CD14-positive monocyte (primary cell): ENCODE measurements at regions not wholly inside any gene's neighbourhood (a gene's known extent, or its start where the extent isn't known, plus 50 kb on each side); places are given as distances from the start of the nearest gene placed in this dataset.

Experiments used
- DNase-seq, 3 donors: peaks; one replicate each; pipeline ENCODE4 v3.0.0-alpha.2; 2011 to 2022
- H2AFZ ChIP-seq: 2 replicates; pipeline ENCODE4 v1.6.0; 2012; ENCODE audit warnings: mild to moderate bottlenecking, low read depth, low read length, inconsistent platforms; ENCODE audit not compliant: insufficient read depth, poor library complexity, severe bottlenecking
- H3K27ac ChIP-seq, 2 donors: 1 replicate in 1 of 2; 2 replicates in 1 of 2; pipeline ENCODE4 v1.5.1; 2012 to 2013; ENCODE audit warnings: low read length in 2 of 2, control low read depth in 1 of 2, inconsistent platforms in 1 of 2, low read depth in 1 of 2, mild to moderate bottlenecking in 1 of 2
- H3K27me3 ChIP-seq, 2 donors: one replicate each; pipeline versions ENCODE4 v1.6.0 to v1.6.1; 2011 to 2013; ENCODE audit warnings: low read length in 2 of 2; ENCODE audit not compliant: control insufficient read depth in 2 of 2, insufficient read depth in 2 of 2
- H3K36me3 ChIP-seq, 2 donors: replicated peaks in 1 of 2; 1 replicate in 1 of 2; 2 replicates in 1 of 2; pipeline versions ENCODE4 v1.5.1 to v1.6.1; 2012 to 2013; ENCODE audit warnings: low read length in 2 of 2, control low read depth in 1 of 2, inconsistent platforms in 1 of 2, mild to moderate bottlenecking in 1 of 2; ENCODE audit not compliant: insufficient read depth in 2 of 2, control insufficient read depth in 1 of 2
- H3K4me1 ChIP-seq, 2 donors: 1 replicate in 1 of 2; 2 replicates in 1 of 2; pipeline versions ENCODE4 v1.5.1 to v1.6.1; 2012 to 2013; ENCODE audit warnings: low read length in 2 of 2, control low read depth in 1 of 2, inconsistent platforms in 1 of 2, mild to moderate bottlenecking in 1 of 2, moderate library complexity in 1 of 2; ENCODE audit not compliant: insufficient read depth in 2 of 2, control insufficient read depth in 1 of 2
- H3K4me2 ChIP-seq: replicated peaks from 2 replicates; pipeline ENCODE3; 2012; ENCODE audit warnings: low read length, moderate library complexity, mild to moderate bottlenecking; ENCODE audit not compliant: poor library complexity, severe bottlenecking; ENCODE audit errors: extremely low read depth
- H3K4me3 ChIP-seq, 3 experiments: fragments of 200-600 bp in 1 of 3; sonication (generic) in 1 of 3; replicated peaks in 1 of 3; 1 replicate in 2 of 3; 2 replicates in 1 of 3; pipeline ENCODE4 v1.5.1; 2011 to 2013; ENCODE audit warnings: low read length in 3 of 3, mild to moderate bottlenecking in 3 of 3, control low read depth in 2 of 3, low read depth in 2 of 3, inconsistent platforms in 1 of 3, moderate library complexity in 1 of 3
- H3K79me2 ChIP-seq: 2 replicates; pipeline ENCODE4 v1.6.0; 2012; ENCODE audit warnings: mild to moderate bottlenecking, control low read depth, inconsistent platforms, low read length, moderate library complexity; ENCODE audit not compliant: insufficient read depth
- H3K9ac ChIP-seq: 2 replicates; pipeline ENCODE4 v1.6.0; 2017; ENCODE audit warnings: low read length, mild to moderate bottlenecking; ENCODE audit not compliant: insufficient read depth, poor library complexity, severe bottlenecking
- H3K9me3 ChIP-seq, 2 donors: replicated peaks in 1 of 2; 1 replicate in 1 of 2; 2 replicates in 1 of 2; pipeline versions ENCODE4 v1.5.1 to v1.6.1; 2012 to 2013; ENCODE audit warnings: low read length in 2 of 2, control low read depth in 1 of 2; ENCODE audit not compliant: control insufficient read depth in 1 of 2, insufficient read depth in 1 of 2
- H4K20me1 ChIP-seq: 2 replicates; pipeline ENCODE4 v1.6.0; 2012; ENCODE audit warnings: mild to moderate bottlenecking, low read length, control low read depth, moderate library complexity; ENCODE audit not compliant: insufficient read depth
- H3K27ac Mint-ChIP-seq, 7 donors: one replicate each; pipeline ENCODE4 v1.8.0; 2020; ENCODE audit warnings: mild to moderate bottlenecking in 7 of 7, mixed read lengths in 7 of 7, moderate library complexity in 6 of 7, inconsistent platforms in 2 of 7
- H3K27me3 Mint-ChIP-seq, 3 donors: one replicate each; pipeline ENCODE4 v1.8.0; 2021 to 2022; ENCODE audit warnings: low read depth in 3 of 3, mild to moderate bottlenecking in 3 of 3, mixed read lengths in 3 of 3, moderate library complexity in 3 of 3, inconsistent platforms in 1 of 3
- H3K36me3 Mint-ChIP-seq, 2 donors: one replicate each; pipeline ENCODE4 v1.8.0; 2020; ENCODE audit warnings: mixed read lengths in 2 of 2, inconsistent platforms in 1 of 2, mild to moderate bottlenecking in 1 of 2
- H3K4me1 Mint-ChIP-seq: one replicate; pipeline ENCODE4 v1.8.0; 2020; ENCODE audit warnings: mild to moderate bottlenecking, mixed read lengths
- H3K4me3 Mint-ChIP-seq, 2 donors: one replicate each; pipeline ENCODE4 v1.8.0; 2020; ENCODE audit warnings: mild to moderate bottlenecking in 2 of 2, mixed read lengths in 2 of 2, moderate library complexity in 1 of 2
- H3K9me3 Mint-ChIP-seq, 7 donors: one replicate each; pipeline ENCODE4 v1.8.0; 2020 to 2022; ENCODE audit warnings: mixed read lengths in 7 of 7, mild to moderate bottlenecking in 6 of 7, moderate library complexity in 6 of 7, inconsistent platforms in 2 of 7
- CTCF ChIP-seq: fragments of 200-600 bp; IDR thresholded peaks from one replicate; pipeline ENCODE4 v1.8.0; 2022; ENCODE audit warnings: antibody characterized with exemption, mild to moderate bottlenecking
- WGBS: methylation state at CpG from one replicate; pipeline ENCODE4 v1.1.5; 2013; ENCODE audit warnings: missing lambda C conversion rate; ENCODE audit not compliant: insufficient coverage; 5-methylcytosine and 5-hydroxymethylcytosine counted together
- intact Hi-C, 2 donors: fragments of 100-400 bp; cut with micrococcal nuclease; formaldehyde crosslinking; loops; one replicate each; pipeline versions ENCODE4 v1.15.0 to v1.15.1; 2023

DNA sequence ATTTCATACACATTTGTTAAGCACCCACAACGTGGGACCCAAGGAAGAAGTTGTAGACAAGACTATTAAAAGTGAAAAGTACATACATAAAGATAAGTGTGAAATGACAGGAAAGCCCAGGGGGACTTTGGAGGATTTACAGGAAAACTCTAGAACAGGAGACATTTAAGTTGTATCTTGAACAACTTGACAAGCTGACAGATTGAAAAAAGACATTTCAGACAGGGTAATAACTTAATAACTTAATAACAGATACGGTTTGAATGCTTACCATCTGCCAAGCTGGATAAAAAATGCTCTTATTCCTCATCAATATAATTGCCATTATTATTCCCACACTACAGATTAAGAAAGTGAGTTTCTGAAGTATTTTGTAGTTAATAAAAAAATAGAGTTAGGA, 229.7 kb upstream of the SYT10 start:
- no peak overlapping the region for H3K27ac ChIP-seq
- no CpG with 5 or more reads among the region's 2 CpGs for WGBS
- Mint-ChIP-seq H3K9me3 (peaks cover 0 to 5% (median 0%) of the 10 kb centered on the region in 7 donors), H3K4me3 (no peak overlapping the region), H3K27ac (no peak overlapping the region), H3K4me1 (no peaks in the 10 kb centered on the region), H3K27me3 (no peaks in the 10 kb centered on the region), H3K36me3 (no peaks in the 10 kb centered on the region)
- H3K9me3 ChIP-seq, result peaks cover 0 to 3% of the 10 kb centered on the region in 2 donors
- no peak overlapping the region for H2AFZ ChIP-seq
- intact Hi-C loops, result no loop called here
- no peaks in the 10 kb centered on the region for H3K36me3 ChIP-seq
- H3K4me2 ChIP-seq, result no peak overlapping the region
- no peak for DNase-seq
- H3K9ac ChIP-seq, result no peak overlapping the region
- H3K4me3 ChIP-seq, result no peak overlapping the region
- H3K27me3 ChIP-seq, result no peaks in the 10 kb centered on the region
- no peaks in the 10 kb centered on the region for H3K79me2 ChIP-seq
- no peaks in the 10 kb centered on the region for H4K20me1 ChIP-seq
- TF ChIP-seq CTCF, result no peak
- no peaks in the 10 kb centered on the region for H3K4me1 ChIP-seq

GRCh38 chr12:33670284-33670683, 230.7 kb upstream of the SYT10 start:
- H3K36me3 Mint-ChIP-seq, result no peaks in the 10 kb centered on the region
- H3K27ac Mint-ChIP-seq, result no peak overlapping the region
- Histone ChIP-seq H3K9ac (no peak overlapping the region), H3K79me2 (no peaks in the 10 kb centered on the region), H3K4me2 (no peak overlapping the region), H4K20me1 (no peaks in the 10 kb centered on the region), H2AFZ (no peak overlapping the region), H3K4me1 (no peaks in the 10 kb centered on the region), H3K4me3 (no peak overlapping the region), H3K27me3 (no peaks in the 10 kb centered on the region), H3K9me3 (peaks cover 0 to 3% of the 10 kb centered on the region in 2 donors), H3K36me3 (no peaks in the 10 kb centered on the region), H3K27ac (no peak overlapping the region)
- peaks cover 0 to 5% (median 0%) of the 10 kb centered on the region in 7 donors for H3K9me3 Mint-ChIP-seq
- H3K27me3 Mint-ChIP-seq, result peaks cover 0 to under 1% (median 0%) of the 10 kb centered on the region in 3 donors
- no peak for TF ChIP-seq CTCF
- no peak for DNase-seq
- intact Hi-C loops, result no loop called here
- H3K4me1 Mint-ChIP-seq, result no peaks in the 10 kb centered on the region
- no peak overlapping the region for H3K4me3 Mint-ChIP-seq
- 68% methylated on average over 3 of the region's 5 CpGs for WGBS
